HCT116 (cell line): ENCODE measurements at regions not wholly inside any gene's neighbourhood (a gene's known extent, or its start where the extent isn't known, plus 50 kb on each side); places are given as distances from the start of the nearest gene placed in this dataset.

Source experiments
- ATAC-seq: fragments of 200-7000 bp; cut with Tn5 transposase; 2 replicates; pipeline ENCODE4 v1.9.1; 2020; ENCODE audit warnings: mild to moderate bottlenecking, moderate library complexity
- BruUV-seq: library from RNA; stranded (reverse); fragments of 400-500 nt; replicated peaks from 2 replicates; lab custom pipeline; 2021; lab: Mats Ljungman, UMichigan
- CTCF ChIA-PET: fragments of 300-600 bp; sonication (Branson Sonifier 250); formaldehyde crosslinking; loops from one replicate; lab custom pipeline; 2021; ENCODE audit warnings: antibody characterized with exemption; lab: Charles Lee
- POLR2A ChIA-PET: fragments of 300-600, 350-600 bp; sonication (Branson Sonifier 250); formaldehyde crosslinking; loops from one replicate; lab custom pipeline; 2021; ENCODE audit warnings: antibody characterized with exemption; lab: Charles Lee
- RAD21 ChIA-PET, 2 experiments: fragments of 300-600 bp; sonication (Branson Sonifier 250); formaldehyde crosslinking; loops; one replicate each; lab custom pipeline; 2023; ENCODE audit warnings: low total read pairs in 2 of 2; ENCODE audit not compliant: uncharacterized antibody in 2 of 2, unreplicated experiment in 2 of 2, low non-redundant PET in 1 of 2; lab: Charles Lee
- DNase-seq: peaks from one replicate; pipeline ENCODE4 v3.0.0-alpha.2; 2010; ENCODE audit warnings: low read depth, low spot score
- H2AFZ ChIP-seq: fragments of 200-600 bp; shearing (Covaris generic), sonication (generic); 2 replicates; pipeline ENCODE4 v1.6.1; 2017; ENCODE audit warnings: low read depth, mixed run types, mixed read lengths, antibody characterized with exemption, low read length; ENCODE audit not compliant: poor library complexity, severe bottlenecking
- H3K27ac ChIP-seq: 2 replicates; pipeline ENCODE4 v1.5.1; 2012; ENCODE audit warnings: low read depth, low read length
- H3K27me3 ChIP-seq: fragments of 200-600 bp; sonication (generic); 2 replicates; pipeline ENCODE4 v1.6.1; 2016; ENCODE audit warnings: mixed run types, low read length, mixed read lengths; ENCODE audit not compliant: insufficient read depth
- H3K36me3 ChIP-seq, 2 experiments: fragments of 200-500 bp in 1 of 2; fragments of 200-600 bp in 1 of 2; sonication (Bioruptor generic) in 1 of 2; sonication (generic) in 1 of 2; 2 replicates each; pipeline versions ENCODE4 v1.5.1 to v1.6.1; 2014 to 2016; ENCODE audit warnings: low read length in 2 of 2, inconsistent platforms in 1 of 2, mixed read lengths in 1 of 2, mixed run types in 1 of 2; ENCODE audit not compliant: insufficient read depth in 2 of 2, control insufficient read depth in 1 of 2
- H3K4me1 ChIP-seq, 2 experiments: fragments of 200-600 bp in 1 of 2; sonication (generic) in 1 of 2; 2 replicates each; pipeline versions ENCODE4 v1.5.1 to v1.6.1; 2012 to 2017; ENCODE audit warnings: low read length in 2 of 2, inconsistent platforms in 1 of 2, mild to moderate bottlenecking in 1 of 2, mixed read lengths in 1 of 2, mixed run types in 1 of 2, moderate library complexity in 1 of 2; ENCODE audit not compliant: insufficient read depth in 2 of 2, control insufficient read depth in 1 of 2
- H3K4me2 ChIP-seq: fragments of 200-600 bp; sonication (generic); 2 replicates; pipeline ENCODE4 v1.6.1; 2017; ENCODE audit warnings: mixed run types, low read length, mixed read lengths
- H3K4me3 ChIP-seq, 2 experiments: fragments of 200-600 bp in 1 of 2; sonication (generic) in 1 of 2; replicated peaks in 1 of 2; 2 replicates each; pipeline ENCODE4 v1.5.1; 2011 to 2016; ENCODE audit warnings: low read length in 2 of 2, control low read depth in 1 of 2, low read depth in 1 of 2, mild to moderate bottlenecking in 1 of 2, mixed read lengths in 1 of 2, mixed run types in 1 of 2
- H3K79me2 ChIP-seq: fragments of 200-600 bp; sonication (generic); 2 replicates; pipeline ENCODE4 v1.6.1; 2017; ENCODE audit warnings: mild to moderate bottlenecking, mixed run types, low read length, moderate library complexity, mixed read lengths; ENCODE audit not compliant: insufficient read depth
- H3K9ac ChIP-seq: fragments of 200-600 bp; sonication (generic); 2 replicates; pipeline ENCODE4 v1.6.1; 2016; ENCODE audit warnings: low read length, mixed read lengths
- H3K9me2 ChIP-seq: fragments of 200-600 bp; sonication (generic), shearing (Covaris generic); 2 replicates; pipeline ENCODE4 v1.6.1; 2017; ENCODE audit warnings: mixed run types, mild to moderate bottlenecking, moderate library complexity; ENCODE audit not compliant: insufficient read depth
- H3K9me3 ChIP-seq, 2 experiments: fragments of 200-500 bp in 1 of 2; fragments of 200-600 bp in 1 of 2; sonication (Bioruptor generic) in 1 of 2; sonication (generic) in 1 of 2; 2 replicates each; pipeline ENCODE4 v1.6.1; 2014 to 2017; ENCODE audit warnings: low read length in 2 of 2, mixed read lengths in 2 of 2, inconsistent platforms in 1 of 2, low read depth in 1 of 2, mild to moderate bottlenecking in 1 of 2, mixed run types in 1 of 2, moderate library complexity in 1 of 2; ENCODE audit not compliant: control insufficient read depth in 1 of 2, insufficient read depth in 1 of 2
- H4K20me1 ChIP-seq: fragments of 200-600 bp; sonication (generic), shearing (Covaris generic); 2 replicates; pipeline ENCODE4 v1.6.1; 2017; ENCODE audit warnings: mixed run types, mild to moderate bottlenecking, moderate library complexity; ENCODE audit not compliant: insufficient read depth
- ATF3 ChIP-seq: IDR thresholded peaks from 2 replicates; pipeline ENCODE4 v1.6.1; 2012
- CEBPB ChIP-seq: IDR thresholded peaks from 2 replicates; pipeline ENCODE4 v1.6.1; 2012; ENCODE audit warnings: low read depth
- CTCF ChIP-seq, 3 experiments: fragments of 200-600 bp in 1 of 3; sonication (generic) in 1 of 3; IDR thresholded peaks in 2 of 3; conservative IDR thresholded peaks in 1 of 3; 2 replicates each; pipeline ENCODE4 v1.5.1; 2012 to 2017; ENCODE audit warnings: low read depth in 2 of 3, low read length in 2 of 3, antibody characterized with exemption in 1 of 3, borderline replicate concordance in 1 of 3, control low read depth in 1 of 3, mild to moderate bottlenecking in 1 of 3, mixed read lengths in 1 of 3, mixed run types in 1 of 3, moderate library complexity in 1 of 3; ENCODE audit not compliant: insufficient read depth in 1 of 3
- EGR1 ChIP-seq: IDR thresholded peaks from 2 replicates; pipeline ENCODE4 v1.6.1; 2012; ENCODE audit warnings: low read depth
- ELF1 ChIP-seq: IDR thresholded peaks from 2 replicates; pipeline ENCODE4 v1.6.1; 2012; ENCODE audit warnings: low read depth, borderline replicate concordance
- EZH2 ChIP-seq: fragments of 200-600 bp; sonication (generic); IDR thresholded peaks from 2 replicates; pipeline ENCODE4 v1.6.1; 2017; ENCODE audit warnings: antibody characterized with exemption, mixed run types
- EZH2phosphoT487 ChIP-seq: fragments of 200-600 bp; IDR thresholded peaks from 2 replicates; pipeline ENCODE4 v1.6.1; 2018; ENCODE audit warnings: antibody characterized with exemption, borderline replicate concordance
- FOSL1 ChIP-seq: IDR thresholded peaks from 2 replicates; pipeline ENCODE4 v1.6.1; 2012; ENCODE audit warnings: low read depth
- JUND ChIP-seq: IDR thresholded peaks from 2 replicates; pipeline ENCODE4 v1.6.1; 2012
- MAX ChIP-seq: IDR thresholded peaks from 2 replicates; pipeline ENCODE4 v1.6.1; 2012
- POLR2A ChIP-seq: IDR thresholded peaks from 2 replicates; pipeline ENCODE4 v1.7.0; 2011; ENCODE audit warnings: borderline replicate concordance; ENCODE audit not compliant: insufficient read depth, insufficient read length; ENCODE audit errors: extremely low read depth
- POLR2AphosphoS5 ChIP-seq: IDR thresholded peaks from 2 replicates; pipeline ENCODE4 v1.6.1; 2011; ENCODE audit warnings: mild to moderate bottlenecking, low read depth, low read length, moderate library complexity
- SIN3A ChIP-seq: IDR thresholded peaks from 2 replicates; pipeline ENCODE4 v1.6.1; 2012; ENCODE audit warnings: low read depth
- SP1 ChIP-seq: IDR thresholded peaks from 2 replicates; pipeline ENCODE4 v1.6.1; 2012; ENCODE audit warnings: low read depth
- TCF7L2 ChIP-seq: IDR thresholded peaks from 2 replicates; pipeline ENCODE4 v1.7.0; 2011; ENCODE audit warnings: borderline replicate concordance, inconsistent platforms; ENCODE audit not compliant: insufficient read depth, insufficient read length; ENCODE audit errors: extremely low read depth
- YY1 ChIP-seq: IDR thresholded peaks from 2 replicates; pipeline ENCODE4 v1.6.1; 2011; ENCODE audit warnings: low read length, low read depth, moderate library complexity, mild to moderate bottlenecking; ENCODE audit not compliant: insufficient replicate concordance; ENCODE audit errors: extremely low read depth
- ZFX ChIP-seq: fragments of 450-650 bp; IDR thresholded peaks from 2 replicates; pipeline ENCODE4 v1.6.1; 2017
- ZNF274 ChIP-seq: fragments of 200-500 bp; sonication (Bioruptor generic); IDR thresholded peaks from 2 replicates; pipeline ENCODE4 v1.6.1; 2014; ENCODE audit warnings: mild to moderate bottlenecking, low read depth, low read length, inconsistent platforms
- intact Hi-C: fragments of 100-400 bp; cut with micrococcal nuclease; formaldehyde crosslinking; loops from 2 replicates; pipeline ENCODE4 v1.10.0; 2022
- TF ChIP-seq, protein P1 (sequence below): IDR thresholded peaks from 2 replicates; pipeline ENCODE4 v1.6.1; 2011; ENCODE audit warnings: mild to moderate bottlenecking, low read length, moderate library complexity; ENCODE audit not compliant: insufficient replicate concordance; ENCODE audit errors: extremely low read depth

GRCh38 chr10:85457191-85457590, 909.4 kb downstream of the GRID1 start (continued):
- TF ChIP-seq CTCF (IDR thresholded peaks at IDR 0.05 in 2 of 3, conservative IDR thresholded peaks at IDR 0.05 in 1 of 3; ENCODE audit: borderline replicate concordance in 1 of 3, insufficient read depth in 1 of 3, low read depth in 2 of 3, low read length in 2 of 3) (no peak), EZH2phosphoT487 (no peak), CEBPB (no peak), EZH2 (no peak), ATF3 (no peak), EGR1 (no peak), MAX (no peak), TCF7L2 (no peak), POLR2A (no peak), POLR2AphosphoS5 (no peak), ZNF274 (no peak), SP1 (no peak), JUND (no peak), SIN3A (no peak)

DNA sequence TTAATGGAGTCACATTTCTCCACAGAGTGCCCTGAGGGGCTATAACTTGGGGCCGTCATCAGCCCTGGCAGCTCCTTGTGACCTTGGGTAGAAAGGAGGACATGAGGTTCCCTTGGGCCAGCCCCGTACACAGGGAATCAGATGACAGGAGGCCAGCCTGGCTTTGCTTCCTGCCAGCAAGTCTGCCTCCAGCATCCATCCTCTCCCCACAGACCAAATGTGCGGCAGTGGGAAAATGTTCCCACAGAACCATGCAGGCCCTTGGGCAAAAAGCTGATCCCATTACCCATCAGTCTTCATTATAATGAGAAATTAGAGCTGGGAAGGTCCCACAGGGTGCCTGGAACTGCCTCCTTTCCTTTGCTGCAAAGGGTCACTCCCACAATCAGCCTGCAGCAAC, 908.3 kb downstream of the GRID1 start:
- CTCF ChIA-PET: no interaction called here
- H3K9ac ChIP-seq: no peak overlapping the region
- TF ChIP-seq JUND (no peak), EZH2 (no peak), ELF1 (no peak), EGR1 (no peak), ZFX (no peak), ZNF274 (no peak), FOSL1 (no peak), CEBPB (no peak), EZH2phosphoT487 (no peak), MAX (no peak), ATF3 (no peak), YY1 (no peak), SIN3A (no peak), SP1 (no peak)
- TF ChIP-seq, protein P1, sequence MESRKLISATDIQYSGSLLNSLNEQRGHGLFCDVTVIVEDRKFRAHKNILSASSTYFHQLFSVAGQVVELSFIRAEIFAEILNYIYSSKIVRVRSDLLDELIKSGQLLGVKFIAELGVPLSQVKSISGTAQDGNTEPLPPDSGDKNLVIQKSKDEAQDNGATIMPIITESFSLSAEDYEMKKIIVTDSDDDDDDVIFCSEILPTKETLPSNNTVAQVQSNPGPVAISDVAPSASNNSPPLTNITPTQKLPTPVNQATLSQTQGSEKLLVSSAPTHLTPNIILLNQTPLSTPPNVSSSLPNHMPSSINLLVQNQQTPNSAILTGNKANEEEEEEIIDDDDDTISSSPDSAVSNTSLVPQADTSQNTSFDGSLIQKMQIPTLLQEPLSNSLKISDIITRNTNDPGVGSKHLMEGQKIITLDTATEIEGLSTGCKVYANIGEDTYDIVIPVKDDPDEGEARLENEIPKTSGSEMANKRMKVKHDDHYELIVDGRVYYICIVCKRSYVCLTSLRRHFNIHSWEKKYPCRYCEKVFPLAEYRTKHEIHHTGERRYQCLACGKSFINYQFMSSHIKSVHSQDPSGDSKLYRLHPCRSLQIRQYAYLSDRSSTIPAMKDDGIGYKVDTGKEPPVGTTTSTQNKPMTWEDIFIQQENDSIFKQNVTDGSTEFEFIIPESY: no peak

More for the DNA sequence above, 908.3 kb downstream of the GRID1 start:
- no peak for ATAC-seq
- RAD21 ChIA-PET: no interaction called here
- Histone ChIP-seq H3K36me3 (no peaks in the 10 kb centered on the region), H3K4me3 (no peak overlapping the region), H3K4me1 (no peaks in the 10 kb centered on the region), H2AFZ (no peak overlapping the region), H3K79me2 (no peaks in the 10 kb centered on the region), H3K27me3 (peaks cover 28% of the 10 kb centered on the region; the same call in 1 of the 2 replicates), H3K9me2 (no peaks in the 10 kb centered on the region), H3K27ac (no peak overlapping the region), H3K9me3 (no peaks in the 10 kb centered on the region), H3K4me2 (no peak overlapping the region), H4K20me1 (no peaks in the 10 kb centered on the region)
- intact Hi-C loops: no loop called here
- POLR2A ChIA-PET: no interaction called here
- BruUV-seq: no TSS peak
- DNase-seq: no peak
